ENCODE measurements at regions not wholly inside any gene's neighbourhood (a gene's known extent, or its start where the extent isn't known, plus 50 kb on each side); places are given as distances from the start of the nearest gene placed in this dataset.

- TF ChIP-seq KLF8 (tag by site-specific recombination; IDR thresholded peaks at IDR 0.05) (no peak), ZNF548 (tag by site-specific recombination; IDR thresholded peaks at IDR 0.05) (no peak), ZNF660 (tag by site-specific recombination; IDR thresholded peaks at IDR 0.05) (no peak), TRIM28 (IDR thresholded peaks at IDR 0.05; ENCODE audit: borderline replicate concordance, low read length) (no peak), ZNF777 (tag by site-specific recombination; IDR thresholded peaks at IDR 0.05; ENCODE audit: borderline replicate concordance) (no peak), ZNF280C (tag by site-specific recombination; IDR thresholded peaks at IDR 0.05) (no peak), YY1 (tag by site-specific recombination; IDR thresholded peaks at IDR 0.05) (no peak), ZNF843 (tag by site-specific recombination; IDR thresholded peaks at IDR 0.05) (no peak), ZNF837 (tag by site-specific recombination; IDR thresholded peaks at IDR 0.05) (no peak), ZNF248 (tag by site-specific recombination; IDR thresholded peaks at IDR 0.05) (no peak), OVOL3 (tag by site-specific recombination; IDR thresholded peaks at IDR 0.05) (no peak), ZNF639 (tag by site-specific recombination; IDR thresholded peaks at IDR 0.05) (no peak), ZNF157 (tag by site-specific recombination; IDR thresholded peaks at IDR 0.05) (no peak), ZNF26 (tag by site-specific recombination; IDR thresholded peaks at IDR 0.05) (no peak)
- Histone ChIP-seq H3K4me1 (ENCODE audit: control insufficient read depth, insufficient read depth, low read length) (no peaks in the 10 kb centered on the region), H3K9me3 (ENCODE audit: control insufficient read depth, insufficient read depth, low read depth, low read length) (no peaks in the 10 kb centered on the region), H3K36me3 (ENCODE audit: control insufficient read depth in 2 of 2, insufficient read depth in 1 of 2, low read length in 2 of 2) (no peaks in the 10 kb centered on the region), H3K4me3 (ENCODE audit: low read depth, low read length) (no peak overlapping the region), H3K27ac (ENCODE audit: extremely low read depth, low read depth, low read length) (no peak overlapping the region)
- ChIA-PET CTCF (no interaction called here), POLR2A (no interaction called here)
Observed at GRCh38 chr18:55981712-55982475, 393.9 kb upstream of the TCF4 start.

- POLR2A ChIA-PET = no interaction called here
- Histone ChIP-seq H3K36me3 (ENCODE audit: control insufficient read depth in 2 of 2, insufficient read depth in 1 of 2, low read length in 2 of 2) (no peaks in the 10 kb centered on the region), H3K4me1 (ENCODE audit: control insufficient read depth, insufficient read depth, low read length) (no peaks in the 10 kb centered on the region), H3K27ac (ENCODE audit: extremely low read depth, low read depth, low read length) (no peak overlapping the region), H3K9me3 (ENCODE audit: control insufficient read depth, insufficient read depth, low read depth, low read length) (no peaks in the 10 kb centered on the region), H3K4me3 (ENCODE audit: low read depth, low read length) (no peak overlapping the region)
- CTCF ChIA-PET = no interaction called here
- TF ChIP-seq SETDB1 (IDR thresholded peaks at IDR 0.05; ENCODE audit: insufficient read length, low read length) (no peak), ZNF76 (tag by site-specific recombination; IDR thresholded peaks at IDR 0.05; ENCODE audit: borderline replicate concordance, low read depth) (no peak), ZNF426 (tag by site-specific recombination; IDR thresholded peaks at IDR 0.05) (no peak), ZNF10 (tag by site-specific recombination; IDR thresholded peaks at IDR 0.05) (no peak), ZNF138 (tag by site-specific recombination; IDR thresholded peaks at IDR 0.05; ENCODE audit: borderline replicate concordance) (no peak), ZNF514 (tag by site-specific recombination; IDR thresholded peaks at IDR 0.05) (no peak), ZNF223 (tag by site-specific recombination; IDR thresholded peaks at IDR 0.05) (no peak), ZNF518A (tag by site-specific recombination; conservative IDR thresholded peaks at IDR 0.05; ENCODE audit: low read depth) (no peak), ZSCAN16 (tag by site-specific recombination; IDR thresholded peaks at IDR 0.05) (no peak), ZBTB20 (tag by site-specific recombination; IDR thresholded peaks at IDR 0.05) (no peak), SP3 (tag by site-specific recombination; IDR thresholded peaks at IDR 0.05) (no peak)
Observed at GRCh38 chr18:55974521-55974920, 386.5 kb upstream of the TCF4 start.
